ENCODE measurements at regions not wholly inside any gene's neighbourhood (a gene's known extent, or its start where the extent isn't known, plus 50 kb on each side); places are given as distances from the start of the nearest gene placed in this dataset.

- Histone ChIP-seq H3K27me3 (no peaks in the 10 kb centered on the region), H3K9me3 (replicated peaks in 1 of 3) (no peaks in the 10 kb centered on the region), H3K4me1 (replicated peaks in 1 of 2) (no peaks in the 10 kb centered on the region), H3K36me3 (replicated peaks in 1 of 2) (no peaks in the 10 kb centered on the region), H3K27ac (no peak overlapping the region), H3K4me3 (no peak overlapping the region)
- no peak for DNase-seq
- intact Hi-C loops (cut with DNase I), result no loop called here
- TF ChIP-seq POLR2A (IDR thresholded peaks at IDR 0.05) (no peak), CTCF (IDR thresholded peaks at IDR 0.05) (no peak)
These were observed 58.1 kb upstream of the ERG start for GRCh38 chr21:38556390-38556789.

GRCh38 chr21:38561205-38561604, 62.9 kb upstream of the ERG start:
- H3K4me1 ChIP-seq (replicated peaks in 1 of 2), result no peaks in the 10 kb centered on the region
- no peak for TF ChIP-seq CTCF (IDR thresholded peaks at IDR 0.05)
- no peak for TF ChIP-seq POLR2A (IDR thresholded peaks at IDR 0.05)
- H3K27ac ChIP-seq, result no peak overlapping the region
- H3K27me3 ChIP-seq, result no peaks in the 10 kb centered on the region
- intact Hi-C loops (cut with DNase I), result no loop called here
- no peaks in the 10 kb centered on the region for H3K9me3 ChIP-seq (replicated peaks in 1 of 3)
- no peaks in the 10 kb centered on the region for H3K36me3 ChIP-seq (replicated peaks in 1 of 2)
- no peak for DNase-seq
- no peak overlapping the region for H3K4me3 ChIP-seq

- TF ChIP-seq POLR2A (IDR thresholded peaks at IDR 0.05) (no peak), CTCF (IDR thresholded peaks at IDR 0.05) (no peak)
- Histone ChIP-seq H3K36me3 (replicated peaks in 1 of 2) (no peaks in the 10 kb centered on the region), H3K27ac (no peak overlapping the region), H3K9me3 (replicated peaks in 1 of 3) (no peaks in the 10 kb centered on the region), H3K4me1 (replicated peaks in 1 of 2) (no peaks in the 10 kb centered on the region), H3K4me3 (no peak overlapping the region), H3K27me3 (no peaks in the 10 kb centered on the region)
- DNase-seq, result no peak
- WGBS, 4 donors, result 73 to 83% (median 80%) methylated on average over 7 of the region's 7 CpGs
- intact Hi-C loops (cut with DNase I), result no loop called here
These were observed 63.6 kb upstream of the ERG start for GRCh38 chr21:38561613-38562581.

DNA sequence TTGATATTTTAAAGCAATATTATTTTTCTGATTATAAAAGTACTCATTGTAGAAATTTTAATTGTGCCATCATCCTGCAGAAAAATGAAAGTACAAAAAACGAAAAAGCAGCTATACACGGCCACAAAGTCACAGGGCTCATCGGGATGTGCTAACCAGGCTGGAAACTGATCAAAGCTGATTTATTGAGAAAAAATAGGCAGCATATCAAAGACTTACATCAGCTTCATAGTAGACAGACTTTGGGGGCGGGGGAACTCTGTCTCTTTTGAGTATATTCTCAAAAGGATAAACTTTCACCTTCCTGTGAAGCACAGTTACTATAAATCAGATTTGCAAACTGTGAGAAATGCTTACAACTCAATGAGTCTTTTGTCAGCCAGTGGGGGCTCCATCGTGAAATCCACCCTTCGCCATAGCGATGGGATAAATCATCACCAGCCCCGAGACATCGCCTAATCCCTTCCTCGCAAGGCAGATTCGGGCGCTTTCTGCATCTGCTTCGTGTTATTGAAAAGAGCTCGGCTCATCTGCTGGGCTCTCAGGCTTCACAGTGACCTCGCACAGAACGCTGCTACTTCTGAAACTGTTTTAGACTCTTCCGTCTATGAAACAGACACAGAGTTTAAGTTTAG, 69.2 kb upstream of the ERG start:
- H3K36me3 ChIP-seq (replicated peaks in 1 of 2), result no peaks in the 10 kb centered on the region
- no peaks in the 10 kb centered on the region for H3K9me3 ChIP-seq (replicated peaks in 1 of 3)
- peak in 1 of 7 donors; percentile 2 for DNase-seq
- WGBS, 4 donors, result 25 to 41% (median 34%) methylated on average over 15 to 17 of the region's 17 CpGs
- no peak for TF ChIP-seq CTCF (IDR thresholded peaks at IDR 0.05)
- no peak for TF ChIP-seq POLR2A (IDR thresholded peaks at IDR 0.05)
- intact Hi-C loops (cut with DNase I), result no loop called here
- H3K27me3 ChIP-seq, result no peaks in the 10 kb centered on the region
- H3K4me1 ChIP-seq (replicated peaks in 1 of 2), result no peaks in the 10 kb centered on the region
- peak overlapping the region in 1 of 4 donors; percentile 16 for H3K4me3 ChIP-seq
- H3K27ac ChIP-seq, result no peak overlapping the region
